ENCODE measurements at regions not wholly inside any gene's neighbourhood (a gene's known extent, or its start where the extent isn't known, plus 50 kb on each side); places are given as distances from the start of the nearest gene placed in this dataset.

DNA sequence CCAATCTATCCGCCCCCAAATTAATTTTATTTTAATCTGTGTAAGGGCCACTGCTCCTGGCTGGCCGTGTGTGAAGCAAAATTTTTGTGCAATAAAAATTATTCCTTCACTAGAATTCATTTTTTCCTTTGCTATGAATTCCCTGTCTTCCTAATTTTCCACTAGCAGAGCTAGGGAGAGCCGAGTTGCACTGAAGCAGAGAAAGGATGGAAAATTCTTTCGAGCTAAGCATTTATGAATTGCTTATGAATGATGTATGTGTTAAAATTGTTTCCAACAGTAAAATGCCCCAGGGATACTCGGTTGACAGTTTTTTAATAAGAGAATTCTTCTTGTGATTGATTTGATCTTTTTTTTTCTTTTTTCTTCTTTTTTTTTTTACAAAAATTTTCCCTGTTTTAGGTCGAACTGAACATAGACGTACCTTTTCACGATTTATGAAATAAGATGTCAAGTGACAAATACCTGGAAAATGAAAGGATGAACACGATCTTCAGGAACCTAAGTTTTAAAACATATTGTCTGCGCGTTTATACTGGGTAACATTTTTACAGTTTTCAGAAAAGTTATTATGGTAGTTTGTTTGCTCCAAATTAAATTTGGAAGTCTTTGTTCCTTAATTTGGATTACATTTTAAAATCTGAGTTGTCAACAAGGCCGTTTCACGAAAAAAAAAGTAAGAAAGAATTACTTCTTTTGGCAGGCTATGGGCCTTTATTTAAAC is 288.8 kb upstream of the NFE2L3 start:
- H4K20me1 ChIP-seq (ENCODE audit: insufficient read depth): no peaks in the 10 kb centered on the region
- H3K27ac ChIP-seq (ENCODE audit: low read length): no peak overlapping the region
- no peaks in the 10 kb centered on the region for H3K9me3 ChIP-seq (ENCODE audit: low read length)
- TF ChIP-seq SMC3 (conservative IDR thresholded peaks at IDR 0.05; ENCODE audit: poor library complexity) (no peak), MXI1 (conservative IDR thresholded peaks at IDR 0.05; ENCODE audit: poor library complexity, severe bottlenecking) (no peak), EZH2 (IDR thresholded peaks at IDR 0.05; ENCODE audit: borderline replicate concordance, insufficient read depth, low read length, poor library complexity, severe bottlenecking) (no peak), EP300 (conservative IDR thresholded peaks at IDR 0.05; ENCODE audit: poor library complexity, severe bottlenecking) (no peak), POLR2AphosphoS5 (IDR thresholded peaks at IDR 0.05) (no peak), TAF1 (IDR thresholded peaks at IDR 0.05; ENCODE audit: low read depth) (no peak), RAD21 (conservative IDR thresholded peaks at IDR 0.05) (no peak)
- TF ChIP-seq, protein P1, sequence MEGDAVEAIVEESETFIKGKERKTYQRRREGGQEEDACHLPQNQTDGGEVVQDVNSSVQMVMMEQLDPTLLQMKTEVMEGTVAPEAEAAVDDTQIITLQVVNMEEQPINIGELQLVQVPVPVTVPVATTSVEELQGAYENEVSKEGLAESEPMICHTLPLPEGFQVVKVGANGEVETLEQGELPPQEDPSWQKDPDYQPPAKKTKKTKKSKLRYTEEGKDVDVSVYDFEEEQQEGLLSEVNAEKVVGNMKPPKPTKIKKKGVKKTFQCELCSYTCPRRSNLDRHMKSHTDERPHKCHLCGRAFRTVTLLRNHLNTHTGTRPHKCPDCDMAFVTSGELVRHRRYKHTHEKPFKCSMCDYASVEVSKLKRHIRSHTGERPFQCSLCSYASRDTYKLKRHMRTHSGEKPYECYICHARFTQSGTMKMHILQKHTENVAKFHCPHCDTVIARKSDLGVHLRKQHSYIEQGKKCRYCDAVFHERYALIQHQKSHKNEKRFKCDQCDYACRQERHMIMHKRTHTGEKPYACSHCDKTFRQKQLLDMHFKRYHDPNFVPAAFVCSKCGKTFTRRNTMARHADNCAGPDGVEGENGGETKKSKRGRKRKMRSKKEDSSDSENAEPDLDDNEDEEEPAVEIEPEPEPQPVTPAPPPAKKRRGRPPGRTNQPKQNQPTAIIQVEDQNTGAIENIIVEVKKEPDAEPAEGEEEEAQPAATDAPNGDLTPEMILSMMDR (IDR thresholded peaks at IDR 0.05; ENCODE audit: poor library complexity, severe bottlenecking): no peak
- TF ChIP-seq, protein P2, sequence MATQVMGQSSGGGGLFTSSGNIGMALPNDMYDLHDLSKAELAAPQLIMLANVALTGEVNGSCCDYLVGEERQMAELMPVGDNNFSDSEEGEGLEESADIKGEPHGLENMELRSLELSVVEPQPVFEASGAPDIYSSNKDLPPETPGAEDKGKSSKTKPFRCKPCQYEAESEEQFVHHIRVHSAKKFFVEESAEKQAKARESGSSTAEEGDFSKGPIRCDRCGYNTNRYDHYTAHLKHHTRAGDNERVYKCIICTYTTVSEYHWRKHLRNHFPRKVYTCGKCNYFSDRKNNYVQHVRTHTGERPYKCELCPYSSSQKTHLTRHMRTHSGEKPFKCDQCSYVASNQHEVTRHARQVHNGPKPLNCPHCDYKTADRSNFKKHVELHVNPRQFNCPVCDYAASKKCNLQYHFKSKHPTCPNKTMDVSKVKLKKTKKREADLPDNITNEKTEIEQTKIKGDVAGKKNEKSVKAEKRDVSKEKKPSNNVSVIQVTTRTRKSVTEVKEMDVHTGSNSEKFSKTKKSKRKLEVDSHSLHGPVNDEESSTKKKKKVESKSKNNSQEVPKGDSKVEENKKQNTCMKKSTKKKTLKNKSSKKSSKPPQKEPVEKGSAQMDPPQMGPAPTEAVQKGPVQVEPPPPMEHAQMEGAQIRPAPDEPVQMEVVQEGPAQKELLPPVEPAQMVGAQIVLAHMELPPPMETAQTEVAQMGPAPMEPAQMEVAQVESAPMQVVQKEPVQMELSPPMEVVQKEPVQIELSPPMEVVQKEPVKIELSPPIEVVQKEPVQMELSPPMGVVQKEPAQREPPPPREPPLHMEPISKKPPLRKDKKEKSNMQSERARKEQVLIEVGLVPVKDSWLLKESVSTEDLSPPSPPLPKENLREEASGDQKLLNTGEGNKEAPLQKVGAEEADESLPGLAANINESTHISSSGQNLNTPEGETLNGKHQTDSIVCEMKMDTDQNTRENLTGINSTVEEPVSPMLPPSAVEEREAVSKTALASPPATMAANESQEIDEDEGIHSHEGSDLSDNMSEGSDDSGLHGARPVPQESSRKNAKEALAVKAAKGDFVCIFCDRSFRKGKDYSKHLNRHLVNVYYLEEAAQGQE (IDR thresholded peaks at IDR 0.05; ENCODE audit: borderline replicate concordance): no peak
- no peak overlapping the region for H3K9ac ChIP-seq (ENCODE audit: low read length)
- no peaks in the 10 kb centered on the region for H3K9me2 ChIP-seq (ENCODE audit: insufficient read depth, low read length)
- H3K4me3 ChIP-seq (ENCODE audit: low read length): peak overlapping the region; percentile 60
- H3F3A ChIP-seq (ENCODE audit: insufficient read depth, low read length, poor library complexity, severe bottlenecking): no peaks in the 10 kb centered on the region
- H3K79me2 ChIP-seq (replicated peaks; ENCODE audit: insufficient read depth, low read length): no peaks in the 10 kb centered on the region
- no peak overlapping the region for H3K4me2 ChIP-seq (ENCODE audit: low read length)
- H2AFZ ChIP-seq (ENCODE audit: low read depth, low read length): no peak overlapping the region
- peaks cover 100% of the 10 kb centered on the region for H3K27me3 ChIP-seq (ENCODE audit: insufficient read depth, low read depth, low read length)
- H3K36me3 ChIP-seq (ENCODE audit: insufficient read depth, low read length): no peaks in the 10 kb centered on the region

DNA sequence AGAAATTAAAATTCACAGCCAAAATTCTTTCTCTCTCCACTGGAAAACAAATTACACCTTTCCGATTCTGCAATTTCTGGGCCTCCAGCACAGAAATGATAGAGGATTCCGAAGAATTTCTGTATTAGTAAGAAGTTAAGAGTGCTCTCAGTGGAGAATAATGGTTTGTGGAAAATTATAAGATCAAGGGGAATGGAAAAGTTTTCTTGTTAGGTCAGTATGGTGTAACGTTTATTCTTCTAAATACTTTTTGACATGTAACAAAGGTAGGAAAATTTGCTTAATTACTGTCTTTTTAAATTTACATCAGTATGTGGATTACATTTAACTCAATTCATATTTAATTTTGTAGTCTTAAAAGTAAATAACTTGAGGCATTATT is 288.3 kb upstream of the NFE2L3 start:
- no peaks in the 10 kb centered on the region for H3K36me3 ChIP-seq (ENCODE audit: insufficient read depth, low read length)
- H3F3A ChIP-seq (ENCODE audit: insufficient read depth, low read length, poor library complexity, severe bottlenecking): no peaks in the 10 kb centered on the region
- no peak overlapping the region for H3K4me3 ChIP-seq (ENCODE audit: low read length)
- no peak overlapping the region for H3K27ac ChIP-seq (ENCODE audit: low read length)
- no peaks in the 10 kb centered on the region for H3K9me2 ChIP-seq (ENCODE audit: insufficient read depth, low read length)
- no peak overlapping the region for H3K9ac ChIP-seq (ENCODE audit: low read length)
- H3K9me3 ChIP-seq (ENCODE audit: low read length): no peaks in the 10 kb centered on the region
- H4K20me1 ChIP-seq (ENCODE audit: insufficient read depth): no peaks in the 10 kb centered on the region
- H3K79me2 ChIP-seq (replicated peaks; ENCODE audit: insufficient read depth, low read length): no peaks in the 10 kb centered on the region
- H3K4me2 ChIP-seq (ENCODE audit: low read length): no peak overlapping the region
- H2AFZ ChIP-seq (ENCODE audit: low read depth, low read length): no peak overlapping the region
- peaks cover 100% of the 10 kb centered on the region for H3K27me3 ChIP-seq (ENCODE audit: insufficient read depth, low read depth, low read length)
- TF ChIP-seq POLR2AphosphoS5 (IDR thresholded peaks at IDR 0.05): peak; percentile 25
- TF ChIP-seq SMC3 (conservative IDR thresholded peaks at IDR 0.05; ENCODE audit: poor library complexity): no peak
- no peak for TF ChIP-seq MXI1 (conservative IDR thresholded peaks at IDR 0.05; ENCODE audit: poor library complexity, severe bottlenecking)
- no peak for TF ChIP-seq EZH2 (IDR thresholded peaks at IDR 0.05; ENCODE audit: borderline replicate concordance, insufficient read depth, low read length, poor library complexity, severe bottlenecking)

Data from neural cell (in vitro differentiated cells).